HL-60/S4 (cell line): ENCODE measurements at regions not wholly inside any gene's neighbourhood (a gene's known extent, or its start where the extent isn't known, plus 50 kb on each side); places are given as distances from the start of the nearest gene placed in this dataset.
"Not testable (repeated sequence)": the region's sequence is repeated elsewhere in the genome, so short reads cannot be mapped to it uniquely, and the experiment has no call there.

Experiments used
- in situ Hi-C: fragments of 300-500 bp; cut with MboI; formaldehyde crosslinking; loops from 2 replicates; pipeline ENCODE4 v1.14.3; 2022; ENCODE audit warnings: low sequenced_read_pairs

DNA sequence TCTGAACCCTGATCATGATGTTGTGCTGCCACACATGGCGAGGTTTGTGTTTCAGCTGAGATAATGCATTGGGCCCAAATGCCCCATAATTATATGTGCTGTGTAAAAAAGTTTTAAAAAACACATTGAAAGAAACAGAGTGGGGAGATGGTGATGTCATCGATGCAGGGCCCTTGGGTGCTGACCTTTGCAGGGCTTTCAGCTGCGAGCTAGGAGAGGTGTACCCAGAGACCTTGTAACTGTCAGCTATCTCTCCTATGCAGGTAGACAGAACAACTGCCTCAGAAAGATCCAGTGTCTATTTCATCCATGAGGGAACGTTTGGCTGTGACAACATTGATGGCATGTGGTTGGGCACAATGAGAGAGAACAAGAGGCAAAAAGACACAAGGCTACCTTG is 286.9 kb upstream of the CELF4 start:
- in situ Hi-C loops, result no loop called here

GRCh38 chr18:37847544-37847943 is 281.9 kb upstream of the CELF4 start:
- in situ Hi-C loops, result no loop called here

- in situ Hi-C loops, result no loop called here
Measured at GRCh38 chr18:37846996-37847395, 281.4 kb upstream of the CELF4 start.

DNA sequence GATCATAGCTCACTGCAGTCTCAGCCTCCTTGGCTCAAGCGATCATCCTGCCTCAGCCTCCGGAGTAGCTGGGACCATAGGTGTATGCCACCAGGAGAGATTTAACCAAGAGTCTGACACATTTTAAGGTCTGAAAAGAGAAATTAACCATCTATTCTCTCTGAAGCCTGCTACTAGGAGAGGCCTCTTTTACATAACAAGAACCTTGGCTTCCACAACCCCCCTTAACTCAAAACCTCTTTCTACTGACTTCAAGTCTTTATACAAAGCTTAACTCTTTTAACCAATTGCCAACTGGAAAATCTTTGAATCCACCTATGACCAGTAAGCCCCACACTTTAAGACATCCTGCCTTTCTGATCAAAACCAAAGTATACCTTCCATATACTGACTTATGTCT is 279.9 kb upstream of the CELF4 start:
- in situ Hi-C loops, result no loop called here

- in situ Hi-C loops, result no loop called here
Measured at GRCh38 chr18:37844209-37844970, 278.8 kb upstream of the CELF4 start.

GRCh38 chr18:37838083-37838482 is 272.5 kb upstream of the CELF4 start:
- in situ Hi-C loops, result no loop called here

GRCh38 chr18:37836071-37836970 is 270.7 kb upstream of the CELF4 start:
- in situ Hi-C loops, result no loop called here

- in situ Hi-C loops, result not testable (repeated sequence)
Measured at GRCh38 chr18:37832010-37832695, 266.6 kb upstream of the CELF4 start.

- in situ Hi-C loops, result no loop called here
Measured at GRCh38 chr18:37812961-37813360, 247.4 kb upstream of the CELF4 start.

DNA sequence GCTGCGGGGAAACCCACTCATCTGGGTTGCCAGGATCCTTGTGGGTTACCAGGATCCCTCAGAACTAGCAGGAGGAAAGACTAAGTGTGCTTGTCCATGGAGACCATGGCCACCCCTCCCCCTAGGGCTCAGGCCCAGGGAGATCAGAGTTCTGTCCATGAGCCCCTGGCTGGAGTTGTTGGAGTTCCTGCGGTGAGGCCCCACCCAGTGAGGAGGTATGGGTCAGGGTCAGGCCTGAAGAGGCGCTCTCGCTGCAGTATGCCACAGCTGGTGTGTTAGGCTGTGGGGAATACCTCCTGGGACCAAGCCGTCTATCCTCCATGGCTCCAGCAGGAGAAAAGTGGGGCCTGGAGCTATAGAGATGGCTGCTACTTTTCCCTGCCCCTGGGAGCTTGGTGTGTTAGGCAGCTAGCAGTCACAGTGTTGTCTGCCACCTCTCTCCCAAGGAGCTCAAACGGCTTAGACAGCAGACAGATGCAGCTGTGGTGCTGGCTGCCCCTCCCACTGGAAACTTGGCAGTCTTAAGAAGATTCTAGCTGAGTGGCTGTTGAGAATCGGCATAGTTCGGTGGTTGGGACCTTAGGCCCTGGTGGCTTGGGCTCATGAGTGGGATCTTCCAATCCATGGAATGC is 240.3 kb upstream of the CELF4 start:
- in situ Hi-C loops, result no loop called here

DNA sequence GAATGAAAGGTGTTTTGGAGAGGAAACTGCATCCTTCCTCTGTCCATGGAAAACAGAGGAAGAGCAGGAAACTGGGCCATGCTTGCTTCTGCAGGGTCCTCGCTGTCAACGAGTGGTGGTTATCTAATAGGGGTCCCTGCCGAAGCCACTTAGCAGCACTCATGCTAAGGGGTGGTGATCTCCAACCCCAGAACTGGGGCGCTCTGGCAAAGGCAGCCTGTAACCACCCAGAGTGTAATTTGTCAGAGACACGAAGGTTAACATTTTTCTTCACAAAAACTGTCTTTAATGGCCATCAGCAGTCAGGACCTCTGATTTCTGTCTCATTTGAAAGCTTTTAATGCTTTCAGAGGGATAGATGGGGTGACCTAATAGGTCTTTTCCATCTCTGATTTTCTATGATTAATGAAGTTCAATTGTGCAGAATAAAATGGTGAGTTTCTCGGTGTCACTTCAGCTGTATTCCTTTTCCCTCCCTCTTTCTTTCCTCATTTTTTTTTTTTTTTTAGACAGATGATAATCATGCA is 231.3 kb upstream of the CELF4 start:
- in situ Hi-C loops, result no loop called here

GRCh38 chr18:37787452-37787851 is 221.9 kb upstream of the CELF4 start:
- in situ Hi-C loops, result no loop called here

GRCh38 chr18:37783771-37784170 is 218.2 kb upstream of the CELF4 start:
- in situ Hi-C loops, result no loop called here

DNA sequence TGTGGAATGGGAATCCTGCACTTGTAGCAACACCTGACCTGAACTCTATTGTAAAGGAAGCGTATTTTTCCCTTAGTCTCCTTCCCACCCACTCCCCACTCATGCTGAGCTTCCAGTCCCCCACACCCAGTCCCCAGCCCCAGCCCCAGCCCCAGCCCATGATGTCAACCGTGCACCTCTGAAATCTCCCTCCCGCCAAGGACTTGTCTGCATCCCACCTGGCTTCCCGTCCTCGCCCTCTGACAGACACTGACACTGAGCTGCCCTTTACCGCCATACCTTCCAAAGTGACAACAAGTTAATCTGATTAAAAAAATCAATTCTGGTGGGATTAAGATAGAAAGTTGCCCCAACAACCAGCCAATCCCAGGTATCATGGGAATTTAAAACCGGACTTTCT is 213.6 kb upstream of the CELF4 start:
- in situ Hi-C loops, result no loop called here

DNA sequence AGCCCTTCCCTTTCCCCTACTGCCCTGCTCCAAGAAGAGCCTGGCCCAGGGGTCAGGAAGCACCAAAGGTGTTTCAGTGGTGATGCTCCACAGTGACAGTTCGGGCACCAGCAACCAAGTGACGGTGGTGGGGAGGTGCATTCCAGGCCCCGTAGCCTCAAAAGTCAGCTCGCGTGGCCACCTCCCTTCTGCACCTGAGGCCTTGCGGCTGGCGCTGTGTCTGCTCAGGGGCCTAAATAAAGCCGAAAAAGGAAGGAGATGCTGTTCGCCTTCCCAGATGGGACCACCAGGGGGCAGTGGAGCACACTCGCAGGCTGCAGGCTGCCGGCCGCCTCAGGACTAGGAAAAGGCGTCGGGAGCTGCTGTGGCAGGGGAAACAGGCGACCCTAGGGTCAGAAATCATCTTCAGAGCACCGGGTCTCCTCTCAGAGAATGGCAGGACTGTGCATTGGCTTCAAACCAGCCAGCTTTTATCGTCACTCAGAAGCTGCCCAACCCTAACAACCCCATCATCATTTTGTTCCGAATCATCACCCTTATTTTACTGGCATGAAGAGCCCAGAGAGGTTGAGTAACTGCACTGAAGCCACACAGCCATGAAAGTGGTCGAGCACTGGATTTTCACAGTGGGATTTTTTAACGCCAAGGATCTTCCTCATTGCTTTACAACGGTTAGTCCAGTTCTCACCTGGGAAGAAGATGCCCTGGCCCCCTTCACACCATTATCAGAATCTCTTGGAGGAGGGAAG is 213.0 kb upstream of the CELF4 start:
- in situ Hi-C loops, result no loop called here

- in situ Hi-C loops, result no loop called here
Measured at GRCh38 chr18:37769826-37770225, 204.2 kb upstream of the CELF4 start.

- in situ Hi-C loops, result no loop called here
Measured at GRCh38 chr18:37764541-37765288, 199.1 kb upstream of the CELF4 start.

- in situ Hi-C loops, result no loop called here
Measured at GRCh38 chr18:37762076-37762621, 196.6 kb upstream of the CELF4 start.

GRCh38 chr18:37754141-37754540 is 188.5 kb upstream of the CELF4 start:
- in situ Hi-C loops, result no loop called here
